ENCODE measurements at regions not wholly inside any gene's neighbourhood (a gene's known extent, or its start where the extent isn't known, plus 50 kb on each side); places are given as distances from the start of the nearest gene placed in this dataset.

GRCh38 chr12:30461026-30461615, 234.5 kb downstream of the IPO8 start:
- Histone ChIP-seq H3K27me3 (ENCODE audit: control insufficient read depth in 2 of 2, insufficient read depth in 2 of 2, low read length in 2 of 2) (no peaks in the 10 kb centered on the region), H3K36me3 (replicated peaks in 1 of 2; ENCODE audit: control insufficient read depth in 1 of 2, insufficient read depth in 2 of 2, low read length in 2 of 2) (no peaks in the 10 kb centered on the region), H3K9ac (ENCODE audit: insufficient read depth, low read length, poor library complexity, severe bottlenecking) (no peak overlapping the region), H3K9me3 (replicated peaks in 1 of 2; ENCODE audit: control insufficient read depth in 1 of 2, insufficient read depth in 1 of 2, low read length in 2 of 2) (peaks cover 12 to 16% of the 10 kb centered on the region in 2 donors), H3K27ac (ENCODE audit: low read depth in 1 of 2, low read length in 2 of 2) (no peak overlapping the region), H3K4me1 (ENCODE audit: control insufficient read depth in 1 of 2, insufficient read depth in 2 of 2, low read length in 2 of 2) (no peaks in the 10 kb centered on the region), H2AFZ (ENCODE audit: insufficient read depth, low read depth, low read length, poor library complexity, severe bottlenecking) (no peak overlapping the region), H3K79me2 (ENCODE audit: insufficient read depth, low read length) (no peaks in the 10 kb centered on the region), H4K20me1 (ENCODE audit: insufficient read depth, low read length) (no peaks in the 10 kb centered on the region), H3K4me3 (replicated peaks in 1 of 3; ENCODE audit: low read depth in 2 of 3, low read length in 3 of 3) (no peak overlapping the region), H3K4me2 (replicated peaks; ENCODE audit: extremely low read depth, low read length, poor library complexity, severe bottlenecking) (no peak overlapping the region)
- H3K27me3 Mint-ChIP-seq (ENCODE audit: low read depth in 3 of 3) = peaks cover 0 to 2% (median 1%) of the 10 kb centered on the region in 3 donors
- H3K36me3 Mint-ChIP-seq = no peaks in the 10 kb centered on the region
- H3K4me1 Mint-ChIP-seq = no peaks in the 10 kb centered on the region
- H3K9me3 Mint-ChIP-seq = peaks cover 0 to 7% (median 5%) of the 10 kb centered on the region in 7 donors
- no peak overlapping the region for H3K27ac Mint-ChIP-seq
- no peak for DNase-seq
- intact Hi-C loops (cut with micrococcal nuclease) = no loop called here
- no peak overlapping the region for H3K4me3 Mint-ChIP-seq
- TF ChIP-seq CTCF (IDR thresholded peaks at IDR 0.05) = no peak

GRCh38 chr12:30458453-30458852, 237.2 kb downstream of the IPO8 start:
- no peak overlapping the region for H3K9ac ChIP-seq (ENCODE audit: insufficient read depth, low read length, poor library complexity, severe bottlenecking)
- Mint-ChIP-seq H3K4me3 (no peak overlapping the region), H3K36me3 (no peaks in the 10 kb centered on the region), H3K4me1 (no peaks in the 10 kb centered on the region), H3K9me3 (peaks cover 0 to 10% (median 3%) of the 10 kb centered on the region in 7 donors), H3K27ac (no peak overlapping the region), H3K27me3 (ENCODE audit: low read depth in 3 of 3) (peaks cover 0 to 4% (median 1%) of the 10 kb centered on the region in 3 donors)
- intact Hi-C loops (cut with micrococcal nuclease) = no loop called here
- no CpG with 5 or more reads among the region's 3 CpGs for WGBS (ENCODE audit: insufficient coverage)
- H2AFZ ChIP-seq (ENCODE audit: insufficient read depth, low read depth, low read length, poor library complexity, severe bottlenecking) = no peak overlapping the region
- H3K27ac ChIP-seq (ENCODE audit: low read depth in 1 of 2, low read length in 2 of 2) = no peak overlapping the region
- no peaks in the 10 kb centered on the region for H3K4me1 ChIP-seq (ENCODE audit: control insufficient read depth in 1 of 2, insufficient read depth in 2 of 2, low read length in 2 of 2)
- H3K79me2 ChIP-seq (ENCODE audit: insufficient read depth, low read length) = no peaks in the 10 kb centered on the region
- peaks cover 12 to 16% of the 10 kb centered on the region in 2 donors for H3K9me3 ChIP-seq (replicated peaks in 1 of 2; ENCODE audit: control insufficient read depth in 1 of 2, insufficient read depth in 1 of 2, low read length in 2 of 2)
- no peak overlapping the region for H3K4me3 ChIP-seq (replicated peaks in 1 of 3; ENCODE audit: low read depth in 2 of 3, low read length in 3 of 3)
- no peaks in the 10 kb centered on the region for H3K36me3 ChIP-seq (replicated peaks in 1 of 2; ENCODE audit: control insufficient read depth in 1 of 2, insufficient read depth in 2 of 2, low read length in 2 of 2)
- DNase-seq = no peak
- H3K4me2 ChIP-seq (replicated peaks; ENCODE audit: extremely low read depth, low read length, poor library complexity, severe bottlenecking) = no peak overlapping the region
- H4K20me1 ChIP-seq (ENCODE audit: insufficient read depth, low read length) = no peaks in the 10 kb centered on the region
- TF ChIP-seq CTCF (IDR thresholded peaks at IDR 0.05) = no peak
- H3K27me3 ChIP-seq (ENCODE audit: control insufficient read depth in 2 of 2, insufficient read depth in 2 of 2, low read length in 2 of 2) = no peaks in the 10 kb centered on the region
